Inflammatory macrophage treated with lipopolysaccharide for 1 hour (primary cell): ENCODE measurements at regions not wholly inside any gene's neighbourhood (a gene's known extent, or its start where the extent isn't known, plus 50 kb on each side); places are given as distances from the start of the nearest gene placed in this dataset.
"Not testable (repeated sequence)": the region's sequence is repeated elsewhere in the genome, so short reads cannot be mapped to it uniquely, and the experiment has no call there.

Source experiments
- DNase-seq, 2 donors: peaks; one replicate each; pipeline ENCODE4 v3.0.0-alpha.2; 2020 to 2022

GRCh38 chr4:65265526-65265925 lies 404.8 kb downstream of the EPHA5 start:
- DNase-seq: no peak

GRCh38 chr4:65259296-65259695 lies 411.0 kb downstream of the EPHA5 start:
- DNase-seq: no peak

- DNase-seq: no peak
Observed at GRCh38 chr4:65250916-65251315, 419.4 kb downstream of the EPHA5 start.

GRCh38 chr4:65249111-65249510 lies 421.2 kb downstream of the EPHA5 start:
- DNase-seq: no peak

- no peak for DNase-seq
Observed at GRCh38 chr4:65242156-65242846, 428.0 kb downstream of the EPHA5 start.

- DNase-seq: no peak
Observed at GRCh38 chr4:65241257-65241997, 428.9 kb downstream of the EPHA5 start.

GRCh38 chr4:65234061-65234460 lies 436.2 kb downstream of the EPHA5 start:
- DNase-seq: no peak

- DNase-seq: no peak
Observed at GRCh38 chr4:65227628-65228027, 442.7 kb downstream of the EPHA5 start.

GRCh38 chr4:65223601-65224000 lies 446.7 kb downstream of the EPHA5 start:
- DNase-seq: no peak

- DNase-seq: not testable (repeated sequence)
Observed at GRCh38 chr4:65223074-65223473, 447.2 kb downstream of the EPHA5 start.

- DNase-seq: no peak
Observed at GRCh38 chr4:65217179-65217578, 453.1 kb downstream of the EPHA5 start.

GRCh38 chr4:65202853-65203236 lies 467.4 kb downstream of the EPHA5 start:
- no peak for DNase-seq

GRCh38 chr4:65202165-65202852 lies 468.0 kb downstream of the EPHA5 start:
- DNase-seq: no peak

- DNase-seq: no peak
Observed at GRCh38 chr4:65195666-65196065, 474.6 kb downstream of the EPHA5 start.

GRCh38 chr4:65195002-65195401 lies 475.3 kb downstream of the EPHA5 start:
- DNase-seq: no peak

- no peak for DNase-seq
Observed at GRCh38 chr4:65193985-65194384, 476.3 kb downstream of the EPHA5 start.

- no peak for DNase-seq
Observed at GRCh38 chr4:65190780-65191179, 479.5 kb downstream of the EPHA5 start.

- no peak for DNase-seq
Observed at GRCh38 chr4:65175585-65175984, 494.7 kb downstream of the EPHA5 start.

GRCh38 chr4:65170768-65171514 lies 499.3 kb downstream of the EPHA5 start:
- no peak for DNase-seq

- DNase-seq: no peak
Observed at GRCh38 chr4:65167719-65168118, 502.6 kb downstream of the EPHA5 start.

GRCh38 chr4:65152205-65152604 lies 518.1 kb downstream of the EPHA5 start:
- no peak for DNase-seq

GRCh38 chr4:65139998-65140397 lies 530.3 kb downstream of the EPHA5 start:
- DNase-seq: no peak

GRCh38 chr4:65126200-65126599 lies 544.1 kb downstream of the EPHA5 start:
- no peak for DNase-seq
